ENCODE measurements at regions not wholly inside any gene's neighbourhood (a gene's known extent, or its start where the extent isn't known, plus 50 kb on each side); places are given as distances from the start of the nearest gene placed in this dataset.

DNA sequence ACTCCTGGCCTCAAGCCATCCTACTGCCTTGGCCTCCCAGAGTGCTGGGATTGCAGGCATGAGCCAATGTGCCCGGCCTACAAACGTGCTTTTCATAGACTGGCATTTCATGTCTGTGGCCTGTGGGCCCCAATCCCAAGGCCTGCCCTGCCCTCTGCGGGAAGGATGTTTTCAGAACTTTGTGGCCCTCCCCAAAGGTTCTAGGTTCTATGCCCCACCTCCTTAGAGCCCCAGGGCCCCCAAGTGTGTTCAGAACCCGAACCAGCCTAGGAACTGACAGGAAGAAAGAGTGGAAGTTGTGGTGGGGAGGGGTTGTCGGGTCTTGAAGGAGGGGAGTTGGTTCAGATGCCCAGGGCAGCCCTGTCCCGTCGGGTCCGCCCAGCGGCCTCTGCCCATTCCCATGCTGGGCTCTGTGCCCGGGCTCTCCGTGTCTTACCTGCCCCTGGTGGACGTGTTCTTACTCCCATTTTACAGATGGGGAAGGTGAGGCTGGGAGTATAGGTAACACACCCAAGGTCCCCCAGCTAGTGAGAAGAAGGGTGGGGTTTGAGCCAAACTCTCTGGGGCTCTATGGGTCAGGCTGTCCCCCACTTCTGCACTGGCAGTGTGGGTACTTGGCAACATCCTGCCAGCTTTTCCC, 175.8 kb upstream of the IER5L start:
- DNase-seq = no peak

DNA sequence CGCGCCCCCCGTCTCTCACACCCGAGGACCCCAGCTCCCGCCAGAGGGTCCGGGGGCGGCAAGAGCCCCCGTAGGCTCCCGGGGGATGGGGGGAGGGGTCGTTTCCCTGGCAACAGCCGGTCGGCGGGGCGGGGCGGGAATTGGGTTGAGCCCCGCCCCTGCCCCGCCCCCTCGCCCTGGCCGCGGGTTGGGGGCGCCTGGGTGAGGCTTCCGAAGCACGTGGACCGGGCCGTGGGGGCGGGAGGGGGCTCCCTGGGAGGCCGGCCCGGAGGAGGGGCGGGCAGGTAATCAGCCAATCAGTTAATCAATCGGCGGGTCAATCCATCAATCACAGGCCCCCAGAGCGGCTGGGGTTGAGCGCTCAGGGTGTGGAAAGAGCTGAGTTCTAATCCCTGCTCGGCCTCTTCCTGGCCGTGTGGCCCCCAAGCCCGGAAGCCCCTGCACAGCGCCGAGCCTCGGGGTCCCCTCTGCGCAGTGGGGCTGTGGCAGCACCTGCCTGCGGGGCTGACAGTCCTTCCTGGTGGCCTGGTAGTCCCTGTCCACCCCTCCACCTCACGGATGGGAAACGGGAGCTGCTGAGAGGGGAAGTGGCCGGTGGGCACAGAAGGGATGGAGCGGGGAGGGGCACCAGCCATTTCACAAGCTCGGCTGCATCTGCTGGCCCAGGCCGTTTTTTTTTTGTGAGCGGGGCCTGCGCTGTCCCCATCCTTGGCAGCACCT, 174.2 kb upstream of the IER5L start:
- no peak for DNase-seq

DNA sequence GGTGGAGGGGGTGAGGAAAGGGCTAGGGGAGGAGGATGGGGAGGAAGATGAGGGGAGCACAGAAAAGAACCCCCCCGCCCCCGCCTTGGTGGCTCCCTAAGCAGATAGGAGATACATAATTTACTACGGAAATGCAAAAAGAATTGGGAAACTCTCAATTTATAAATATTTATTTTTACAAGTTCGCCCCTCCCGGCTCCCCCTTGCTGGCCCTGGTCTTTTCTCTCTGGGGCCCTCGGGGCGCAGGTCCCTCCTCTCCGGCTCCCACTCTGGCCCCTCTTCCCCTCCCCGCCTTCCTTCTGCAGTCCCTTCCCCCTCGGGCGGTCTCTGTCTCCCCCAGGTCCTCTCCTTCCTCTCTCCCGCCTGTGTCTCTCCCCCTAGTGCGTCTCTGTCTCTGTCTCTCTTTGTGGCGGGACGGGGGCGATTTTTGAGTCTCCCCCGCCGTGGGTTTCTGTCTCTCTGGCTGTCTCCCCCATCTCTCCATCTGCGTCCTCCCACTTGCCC, 173.6 kb upstream of the IER5L start:
- no peak for DNase-seq

DNA sequence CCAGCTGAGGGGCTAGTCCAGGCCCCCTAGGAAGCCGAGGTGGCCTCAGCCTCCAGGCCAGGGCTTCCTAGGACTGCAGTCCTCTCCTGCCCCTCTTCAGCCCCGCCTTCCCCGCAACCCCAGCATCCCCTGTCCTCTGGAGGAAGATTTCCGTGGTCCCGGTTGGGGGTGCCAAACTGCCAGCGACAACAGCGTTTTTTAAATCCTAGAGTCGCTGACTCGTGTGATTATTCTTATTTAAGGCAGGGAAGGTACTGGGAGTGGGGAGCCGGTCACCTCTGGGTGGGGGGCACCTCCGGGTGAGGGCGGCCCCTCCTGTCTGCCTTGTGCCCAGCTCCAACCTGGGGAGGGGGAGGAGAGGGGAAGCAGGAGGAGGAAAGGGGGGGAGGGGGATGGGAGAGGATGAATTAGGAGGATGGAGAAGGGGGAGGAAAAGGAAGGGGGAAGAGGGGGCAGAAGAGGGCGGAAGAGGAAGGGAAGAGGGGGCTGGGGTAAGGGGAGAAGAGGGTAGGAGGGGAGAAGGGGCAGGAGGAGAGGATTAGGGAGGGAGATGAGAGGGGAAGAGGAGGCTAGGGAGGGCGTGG, 173.1 kb upstream of the IER5L start:
- no peak for DNase-seq

GRCh38 chr9:129350143-129350935, 172.3 kb upstream of the IER5L start:
- no peak for DNase-seq

GRCh38 chr9:129349665-129349947, 171.5 kb upstream of the IER5L start:
- no peak for DNase-seq

DNA sequence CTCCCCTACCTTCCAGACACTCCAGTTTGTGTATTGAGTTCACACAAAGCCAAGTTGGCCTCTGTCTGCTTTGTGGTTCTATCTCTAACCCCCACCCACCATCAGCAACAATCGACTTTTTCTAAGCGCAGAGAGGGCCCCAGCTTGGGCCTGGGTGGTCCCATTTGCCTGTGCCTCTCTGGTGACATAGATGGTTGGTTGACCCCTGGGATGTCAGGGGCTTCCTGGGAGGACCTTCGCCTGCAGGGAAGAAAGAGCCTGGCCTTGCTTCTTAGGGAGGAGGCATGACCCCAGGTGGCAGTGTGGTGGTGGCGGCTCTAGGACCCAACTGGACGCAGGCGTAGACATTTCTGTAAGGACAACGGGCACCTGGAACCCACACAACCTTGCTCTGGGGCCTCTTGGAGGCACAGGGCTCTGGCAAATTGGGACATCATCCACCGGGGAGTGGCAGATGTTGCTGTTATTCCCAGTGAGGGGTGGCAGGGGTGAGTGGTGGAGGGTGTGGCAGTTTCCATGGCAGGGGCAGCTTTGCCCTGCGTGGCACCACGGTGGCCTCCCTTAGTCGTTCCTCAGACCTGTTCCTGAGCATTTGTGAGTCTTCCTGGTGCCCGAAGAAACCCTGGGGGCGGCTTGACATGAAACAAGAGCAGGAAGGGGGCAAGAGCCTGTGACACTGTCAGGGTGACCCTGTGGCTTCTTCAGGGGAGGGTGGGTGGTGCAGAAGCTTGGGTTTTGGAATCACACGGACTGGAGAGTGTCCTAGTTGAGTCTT, 171.0 kb upstream of the IER5L start:
- DNase-seq = no peak

DNA sequence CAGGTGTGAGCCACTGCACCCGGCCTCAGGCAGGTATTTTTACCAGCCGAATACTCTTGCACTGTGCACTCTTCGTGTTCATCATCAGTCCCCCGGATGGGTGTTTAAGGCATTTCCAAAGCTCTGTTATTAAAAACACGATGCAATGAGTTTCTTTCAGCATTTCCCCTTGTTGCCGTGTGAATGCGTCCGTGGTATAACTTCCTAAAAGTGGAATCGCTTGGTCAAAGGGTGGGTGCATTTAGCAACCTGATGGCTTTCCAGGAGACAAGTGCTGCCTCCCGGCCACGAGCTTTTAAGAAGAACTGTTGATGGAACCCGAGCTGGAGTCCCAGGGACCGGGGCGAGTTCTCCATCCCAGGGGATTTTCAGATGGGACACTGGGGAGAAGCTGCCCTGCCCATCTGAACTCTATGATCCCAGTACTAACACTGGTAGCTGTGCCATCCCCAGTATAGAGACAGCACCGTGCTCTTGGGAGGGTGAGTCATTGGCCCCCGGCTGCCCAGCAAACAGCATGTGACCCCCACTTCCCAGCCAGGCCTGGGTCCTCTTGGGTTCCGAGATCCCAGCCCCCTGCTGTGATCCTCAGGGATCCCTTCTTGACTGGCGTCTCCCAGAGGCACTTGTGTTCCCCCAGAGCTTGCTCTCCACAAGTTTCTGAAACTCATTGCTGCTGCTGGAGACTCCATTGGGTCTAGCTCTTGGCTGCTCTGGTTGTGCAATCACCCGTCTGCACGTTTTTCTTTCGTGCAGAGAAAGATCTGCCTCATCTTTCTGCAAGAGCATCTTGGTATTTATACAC, 169.5 kb upstream of the IER5L start:
- DNase-seq = no peak

- no peak for DNase-seq
Observed at GRCh38 chr9:129346046-129346445, 168.0 kb upstream of the IER5L start.

DNA sequence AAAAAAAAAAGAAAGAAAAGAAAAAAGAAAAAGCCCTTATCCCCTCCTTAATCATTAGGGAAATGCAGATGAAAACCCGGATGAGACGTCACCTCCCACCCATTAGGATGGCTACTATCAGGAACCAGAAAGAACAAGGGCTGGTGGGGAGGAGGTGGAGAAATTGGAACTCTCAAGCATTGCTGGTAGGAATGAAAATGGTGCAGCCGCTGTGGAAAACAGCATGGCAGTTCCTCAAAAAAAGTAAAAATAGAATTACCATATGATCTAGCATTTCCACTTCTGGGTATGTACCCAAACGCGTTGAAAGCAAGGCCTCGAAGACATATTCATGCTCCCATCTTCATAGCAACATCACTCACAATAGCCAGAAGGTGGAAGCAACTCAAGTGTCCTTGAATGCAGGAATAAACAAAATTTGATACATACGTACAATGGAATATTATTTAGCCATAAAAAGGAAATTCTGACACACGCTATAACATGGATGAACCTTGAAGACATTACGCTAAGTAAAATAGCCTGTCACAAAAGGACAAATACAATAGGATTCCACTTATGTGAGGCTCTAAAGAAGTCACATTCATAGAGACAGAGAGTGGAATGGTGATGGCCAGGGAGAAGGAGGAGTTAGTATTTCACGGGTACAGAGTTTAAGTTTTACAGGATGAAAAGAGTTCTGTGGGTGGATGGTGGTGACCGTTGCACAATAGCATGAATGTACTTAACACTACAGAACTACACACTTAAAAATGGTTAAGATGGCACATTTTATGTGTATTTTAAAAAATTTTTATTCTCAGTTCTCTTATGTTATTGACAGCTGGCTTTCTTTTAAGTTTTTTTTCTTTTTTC, 166.8 kb upstream of the IER5L start:
- no peak for DNase-seq

DNA sequence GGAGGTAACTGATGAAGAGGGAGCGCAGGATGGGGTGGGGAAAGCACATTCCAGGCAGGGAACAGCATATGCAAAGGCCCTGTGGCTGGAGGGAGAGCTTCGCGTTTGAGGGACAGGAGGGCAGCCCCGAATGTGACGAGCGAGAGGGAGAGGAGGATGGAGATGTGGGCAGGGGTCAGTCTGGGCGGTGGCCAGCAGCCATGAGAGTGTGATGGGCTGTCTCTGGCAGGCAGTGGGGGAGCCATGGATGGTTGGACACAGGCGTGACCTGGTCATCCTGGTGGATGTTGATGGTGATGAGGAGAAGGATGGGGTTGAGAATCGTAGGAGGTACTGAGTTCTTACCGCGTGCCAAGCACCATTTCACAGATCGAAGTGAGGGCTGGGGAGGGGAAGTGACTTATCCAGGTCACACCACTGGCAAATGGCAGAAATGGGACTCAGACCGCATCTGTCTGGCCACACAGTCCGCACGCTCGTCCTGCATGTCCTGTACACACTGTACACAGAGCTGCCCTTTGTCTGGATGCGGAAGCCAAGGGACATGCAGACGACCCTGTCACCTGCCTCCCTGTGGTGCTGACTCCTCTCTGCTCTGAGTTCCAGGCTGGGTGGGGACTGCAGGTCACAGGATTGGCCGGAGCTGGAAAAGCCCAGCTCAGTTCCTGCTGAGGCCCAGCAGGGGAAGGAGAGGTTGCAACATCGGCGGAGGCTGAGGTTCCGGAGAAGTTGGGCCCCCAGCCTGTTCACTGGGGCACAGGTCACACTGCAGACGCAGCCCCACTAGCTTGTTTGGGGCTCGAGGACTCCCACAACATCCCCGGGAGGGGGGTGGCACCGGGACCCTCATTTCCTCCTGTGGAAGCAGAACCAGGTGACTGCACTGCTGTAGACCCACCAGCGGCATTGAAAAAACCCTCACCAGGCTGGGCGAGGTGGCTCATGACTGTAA, 165.6 kb upstream of the IER5L start:
- DNase-seq = no peak

DNA sequence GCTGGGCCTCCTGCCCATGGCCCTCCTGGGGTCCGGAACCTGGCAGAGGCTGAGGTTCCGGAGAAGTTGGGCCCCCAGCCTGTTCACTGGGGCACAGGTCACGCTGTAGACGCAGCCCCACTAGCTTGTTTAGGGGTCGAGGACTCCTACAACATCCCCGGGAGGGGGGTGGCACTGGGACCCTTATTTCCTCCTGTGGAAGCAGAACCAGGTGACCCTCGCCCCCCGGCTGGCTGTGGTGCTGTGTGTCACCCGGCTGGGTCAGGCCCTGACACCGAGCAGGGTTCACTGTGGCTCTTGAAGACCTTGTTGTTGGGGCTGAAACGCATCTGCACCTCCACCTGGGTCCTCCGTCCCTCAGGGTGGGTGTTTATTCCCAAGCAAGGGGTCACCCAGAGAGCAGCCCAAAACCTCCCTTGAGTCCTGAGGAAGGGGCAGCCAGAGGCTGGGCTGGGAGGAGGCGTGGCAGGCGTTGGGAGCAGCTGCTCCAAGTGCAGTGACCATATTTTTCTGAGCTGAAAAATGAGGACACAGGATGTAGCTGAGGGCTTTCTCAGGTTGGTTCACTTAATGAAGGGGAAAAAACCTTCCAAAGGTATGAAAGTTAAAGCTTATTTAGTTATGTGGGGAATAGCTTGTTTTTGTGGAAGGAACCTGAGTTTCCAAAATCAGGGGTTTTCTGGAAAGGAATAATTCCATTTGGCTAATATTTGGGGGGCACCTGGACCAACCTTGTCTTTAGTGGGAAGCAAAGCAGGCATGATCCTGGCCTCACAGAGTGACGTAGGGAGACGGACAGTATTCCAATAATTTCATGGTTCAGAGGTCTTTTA, 164.7 kb upstream of the IER5L start:
- no peak for DNase-seq

GRCh38 chr9:129341987-129342348, 163.9 kb upstream of the IER5L start:
- no peak for DNase-seq

DNA sequence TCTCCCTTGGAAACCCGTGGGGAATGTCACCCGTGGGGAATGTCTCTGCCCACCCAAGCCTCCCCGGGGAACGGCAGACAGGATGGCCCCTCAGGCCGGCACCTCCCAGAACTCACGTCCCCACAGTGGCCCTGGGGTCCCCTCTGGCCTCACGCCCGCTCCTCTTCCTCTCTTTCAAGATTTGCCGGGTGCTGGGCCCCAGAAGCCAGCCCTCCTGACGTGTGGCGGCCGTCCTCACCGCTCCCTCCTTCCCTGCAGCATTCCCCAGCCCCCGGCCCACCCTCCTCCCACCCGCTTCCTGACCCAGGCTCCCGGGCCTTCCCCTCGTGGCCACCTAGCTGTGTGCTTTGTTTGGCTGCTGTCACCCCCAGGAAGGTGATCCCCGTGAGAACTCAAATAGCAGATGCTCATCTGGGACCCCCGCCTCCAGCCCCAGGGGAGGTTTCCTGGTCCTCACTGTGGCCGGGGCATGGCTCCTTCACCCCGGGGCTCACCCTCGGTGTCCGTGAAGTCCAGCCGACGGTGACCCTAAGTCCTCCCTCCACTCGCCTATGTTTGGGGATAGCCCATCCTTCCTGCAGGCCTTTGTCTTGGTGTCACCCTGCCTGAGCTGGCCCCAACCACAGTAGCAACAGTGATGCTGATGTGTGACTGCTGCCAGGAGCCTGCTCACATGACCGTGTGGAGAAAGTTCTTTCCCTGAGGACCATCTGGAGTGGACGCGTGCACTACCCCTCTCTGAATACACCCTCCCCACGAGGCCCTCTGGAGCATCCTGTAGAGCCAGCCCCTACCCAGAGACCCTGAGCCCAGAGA, 163.3 kb upstream of the IER5L start:
- DNase-seq = no peak

GRCh38 chr9:129340427-129341170, 162.5 kb upstream of the IER5L start:
- DNase-seq = no peak

DNA sequence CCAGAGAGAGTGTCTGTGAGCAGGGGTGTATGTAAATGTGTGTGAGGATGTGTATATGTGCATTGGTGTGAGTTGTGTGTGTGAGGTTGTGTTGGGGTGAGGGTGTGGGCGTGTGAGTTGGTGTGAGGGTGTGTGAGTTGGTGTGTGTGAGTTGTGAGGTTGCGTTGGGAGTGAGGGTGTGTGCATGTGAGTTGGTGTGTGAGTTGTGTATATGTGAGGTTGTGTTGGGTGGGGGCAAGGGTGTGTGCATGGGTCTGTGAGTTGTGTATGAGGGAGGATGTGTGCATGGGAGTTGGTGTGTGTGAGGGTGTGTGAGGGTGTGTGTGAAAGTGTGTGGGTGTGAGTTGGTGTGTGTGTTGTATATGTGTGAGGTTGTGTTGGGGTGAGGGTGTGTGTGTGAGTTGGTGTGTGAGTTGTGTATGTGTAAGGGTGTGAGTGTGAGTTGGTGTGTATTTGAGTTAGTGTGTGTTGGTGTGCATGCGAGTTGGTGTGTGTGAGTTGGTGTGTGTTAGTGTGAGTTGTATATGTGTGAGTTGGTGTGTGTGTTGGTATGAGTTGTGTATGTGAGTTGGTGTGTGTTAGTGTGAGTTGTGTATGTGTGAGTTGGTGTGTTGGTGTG, 161.6 kb upstream of the IER5L start:
- DNase-seq = no peak

Measured in stimulated activated CD4-positive, alpha-beta T cell treated with anti-CD3 and anti-CD28 coated beads, Interleukin-12 subunit alpha, Interleukin-12 subunit beta, amount 100 ng/mL, for 4 hours (primary cell).